Hepatocyte (in vitro differentiated cells): ENCODE measurements at regions not wholly inside any gene's neighbourhood (a gene's known extent, or its start where the extent isn't known, plus 50 kb on each side); places are given as distances from the start of the nearest gene placed in this dataset.
"Not testable (repeated sequence)": the region's sequence is repeated elsewhere in the genome, so short reads cannot be mapped to it uniquely, and the experiment has no call there.

Experiments used
- DNase-seq: peaks from one replicate; pipeline ENCODE4 v3.0.0-alpha.2; 2016; ENCODE audit warnings: low spot score
- H2AFZ ChIP-seq: fragments of 200-600 bp; sonication (generic); 2 replicates; pipeline ENCODE4 v1.6.0; 2016; ENCODE audit warnings: antibody characterized with exemption, mild to moderate bottlenecking
- H3K27ac ChIP-seq: fragments of 200-600 bp; sonication (generic); 2 replicates; pipeline ENCODE4 v1.5.1; 2016; ENCODE audit warnings: mild to moderate bottlenecking
- H3K27me3 ChIP-seq: fragments of 200-600 bp; sonication (generic); 2 replicates; pipeline ENCODE4 v1.6.1; 2016
- H3K36me3 ChIP-seq: fragments of 200-600 bp; sonication (generic); replicated peaks from 2 replicates; pipeline ENCODE4 v1.5.1; 2016; ENCODE audit warnings: low read depth; ENCODE audit not compliant: insufficient read depth
- H3K4me1 ChIP-seq: fragments of 200-600 bp; sonication (generic); 2 replicates; pipeline ENCODE4 v1.5.1; 2016; ENCODE audit warnings: mild to moderate bottlenecking, moderate library complexity; ENCODE audit not compliant: insufficient read depth
- H3K4me2 ChIP-seq: fragments of 200-600 bp; sonication (generic); 2 replicates; pipeline ENCODE4 v1.6.0; 2016
- H3K4me3 ChIP-seq: fragments of 200-600 bp; sonication (generic); 2 replicates; pipeline ENCODE4 v1.5.1; 2016; ENCODE audit warnings: mild to moderate bottlenecking
- H3K79me2 ChIP-seq: fragments of 200-600 bp; sonication (generic); 2 replicates; pipeline ENCODE4 v1.6.0; 2017; ENCODE audit warnings: mild to moderate bottlenecking
- H3K9me2 ChIP-seq: fragments of 200-600 bp; sonication (generic); replicated peaks from 2 replicates; pipeline ENCODE4 v1.6.0; 2017; ENCODE audit warnings: mild to moderate bottlenecking; ENCODE audit not compliant: insufficient read depth
- H3K9me3 ChIP-seq: fragments of 200-600 bp; sonication (generic); 2 replicates; pipeline ENCODE4 v1.5.1; 2016; ENCODE audit warnings: low read depth, mild to moderate bottlenecking
- H4K20me1 ChIP-seq: fragments of 200-600 bp; sonication (generic); 2 replicates; pipeline ENCODE4 v1.6.0; 2016; ENCODE audit warnings: mild to moderate bottlenecking; ENCODE audit not compliant: insufficient read depth, poor library complexity, severe bottlenecking
- CTCF ChIP-seq: fragments of 200-600 bp; sonication (generic); IDR thresholded peaks from 2 replicates; pipeline ENCODE4 v1.5.1; 2016; ENCODE audit warnings: antibody characterized with exemption, mild to moderate bottlenecking; ENCODE audit not compliant: poor library complexity
- EZH2 ChIP-seq: fragments of 200-600 bp; sonication (generic); IDR thresholded peaks from 2 replicates; pipeline ENCODE4 v1.6.1; 2016; ENCODE audit warnings: antibody characterized with exemption, mild to moderate bottlenecking, borderline replicate concordance
- EZH2phosphoT487 ChIP-seq: fragments of 200-600 bp; sonication (generic); IDR thresholded peaks from one replicate; pipeline ENCODE4 v1.6.1; 2018; ENCODE audit warnings: antibody characterized with exemption, mild to moderate bottlenecking, low read depth, moderate library complexity; ENCODE audit not compliant: unreplicated experiment, severe bottlenecking
- WGBS: methylation state at CpG from one replicate; pipeline ENCODE4 v1.1.6; 2016; ENCODE audit warnings: low lambda C conversion rate; ENCODE audit errors: missing lambda C conversion rate; 5-methylcytosine and 5-hydroxymethylcytosine counted together

GRCh38 chr3:3991598-3991997 lies 192.4 kb downstream of the LRRN1 start:
- Histone ChIP-seq H3K27me3 (no peaks in the 10 kb centered on the region), H4K20me1 (no peaks in the 10 kb centered on the region), H3K9me3 (no peaks in the 10 kb centered on the region), H3K4me1 (no peaks in the 10 kb centered on the region), H3K4me3 (no peak overlapping the region), H3K27ac (no peak overlapping the region), H3K36me3 (no peaks in the 10 kb centered on the region), H3K4me2 (no peak overlapping the region), H2AFZ (no peak overlapping the region), H3K79me2 (no peaks in the 10 kb centered on the region), H3K9me2 (no peaks in the 10 kb centered on the region)
- no peak for TF ChIP-seq CTCF
- no peak for TF ChIP-seq EZH2
- no peak for TF ChIP-seq EZH2phosphoT487
- DNase-seq, result no peak
- 82% methylated on average over 2 of the region's 3 CpGs for WGBS

DNA sequence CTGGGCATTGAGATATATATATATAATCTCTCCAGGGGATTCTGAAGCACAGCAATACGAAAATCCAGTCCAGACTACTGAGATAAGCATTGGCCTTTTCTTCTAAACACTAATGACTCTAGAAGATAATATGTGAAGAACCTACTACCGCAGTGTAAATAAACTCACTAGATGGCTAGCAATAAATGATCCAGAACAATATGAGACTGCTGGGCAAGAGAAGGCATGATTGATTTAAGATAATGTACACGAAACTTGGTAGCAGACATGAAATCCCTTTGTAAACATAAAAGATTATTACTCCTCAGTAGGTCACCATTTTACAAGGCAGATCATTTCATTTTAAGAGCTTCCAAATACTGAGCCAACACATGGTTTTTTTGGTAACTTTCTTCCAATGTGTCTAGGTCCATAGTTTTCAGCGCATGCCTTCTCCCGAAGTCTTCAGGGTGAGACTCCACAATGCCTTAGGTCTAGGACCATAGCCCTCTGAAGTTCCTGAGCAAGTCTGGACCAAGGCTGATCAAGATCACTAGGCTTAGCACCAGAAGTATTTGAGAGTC lies 193.2 kb downstream of the LRRN1 start:
- Histone ChIP-seq H3K36me3 (no peaks in the 10 kb centered on the region), H3K9me2 (no peaks in the 10 kb centered on the region), H3K27ac (no peak overlapping the region), H3K9me3 (no peaks in the 10 kb centered on the region), H3K4me2 (no peak overlapping the region), H3K4me3 (no peak overlapping the region), H3K27me3 (no peaks in the 10 kb centered on the region), H3K4me1 (no peaks in the 10 kb centered on the region), H3K79me2 (no peaks in the 10 kb centered on the region), H4K20me1 (no peaks in the 10 kb centered on the region), H2AFZ (no peak overlapping the region)
- WGBS, result 57% methylated on average over 5 of the region's 5 CpGs
- no peak for TF ChIP-seq EZH2phosphoT487
- TF ChIP-seq CTCF, result no peak
- no peak for TF ChIP-seq EZH2
- no peak for DNase-seq

GRCh38 chr3:3998140-3998922 lies 199.1 kb downstream of the LRRN1 start:
- peak; percentile 62 for DNase-seq
- H3K27ac ChIP-seq, result no peak overlapping the region
- no peak for TF ChIP-seq EZH2phosphoT487
- TF ChIP-seq CTCF, result peak; percentile 74
- TF ChIP-seq EZH2, result no peak
- no peak overlapping the region for H2AFZ ChIP-seq
- H3K9me3 ChIP-seq, result no peaks in the 10 kb centered on the region
- H3K36me3 ChIP-seq, result no peaks in the 10 kb centered on the region
- no peaks in the 10 kb centered on the region for H3K79me2 ChIP-seq
- H3K9me2 ChIP-seq, result no peaks in the 10 kb centered on the region
- no peak overlapping the region for H3K4me3 ChIP-seq
- H3K27me3 ChIP-seq, result no peaks in the 10 kb centered on the region
- H4K20me1 ChIP-seq, result no peaks in the 10 kb centered on the region
- H3K4me2 ChIP-seq, result no peak overlapping the region
- 26% methylated on average over 5 of the region's 5 CpGs for WGBS
- H3K4me1 ChIP-seq, result no peaks in the 10 kb centered on the region

DNA sequence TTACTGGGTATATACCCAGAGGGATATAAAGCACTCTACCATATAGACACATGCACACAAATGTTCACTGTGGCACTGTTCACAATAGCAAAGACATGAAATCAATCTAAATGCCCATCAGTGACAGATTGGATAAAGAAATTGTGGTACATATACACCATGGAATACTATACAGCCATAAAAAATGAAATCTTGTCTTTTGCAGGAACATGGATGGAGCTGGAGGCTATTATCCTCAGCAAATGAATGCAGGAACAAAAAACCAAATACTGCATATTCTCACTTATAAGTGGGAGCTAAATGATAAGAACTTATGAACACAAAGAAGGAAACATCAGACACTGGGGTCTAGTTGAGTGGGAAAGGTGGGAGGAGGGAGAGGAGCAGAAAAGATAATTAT lies 200.1 kb downstream of the LRRN1 start:
- not testable (repeated sequence) for H3K4me1 ChIP-seq, H3K9me2 ChIP-seq, H3K4me2 ChIP-seq, DNase-seq, H3K9me3 ChIP-seq, H3K27ac ChIP-seq, H3K27me3 ChIP-seq, H3K79me2 ChIP-seq, H3K4me3 ChIP-seq, H3K36me3 ChIP-seq, H4K20me1 ChIP-seq, H2AFZ ChIP-seq
